ENCODE measurements at regions not wholly inside any gene's neighbourhood (a gene's known extent, or its start where the extent isn't known, plus 50 kb on each side); places are given as distances from the start of the nearest gene placed in this dataset.

DNA sequence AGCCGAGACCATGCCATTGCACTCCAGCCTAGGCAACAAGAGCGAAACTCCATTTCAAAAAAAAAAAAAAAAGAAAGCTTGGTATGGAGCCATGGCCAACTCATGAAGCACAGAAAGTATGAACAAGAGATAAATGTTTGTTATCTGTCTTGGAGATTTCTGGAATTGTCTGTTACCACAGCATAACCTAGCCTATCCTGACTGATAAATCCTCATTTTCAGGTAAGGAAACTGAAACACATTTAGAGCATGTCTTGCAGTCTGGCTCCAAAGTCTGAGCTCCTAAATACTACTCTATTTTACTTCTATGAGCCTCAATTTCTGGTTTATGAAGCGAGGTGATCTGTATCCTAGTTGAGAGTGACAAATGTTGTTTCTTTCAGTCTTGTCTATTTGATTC is 68.3 kb upstream of the SLC44A1 start:
- no TSS peak for BruUV-seq (replicated peaks)
- intact Hi-C loops (cut with micrococcal nuclease; ENCODE audit: unreplicated experiment): no loop called here
- H3K36me3 Mint-ChIP-seq (ENCODE audit: insufficient read depth, unreplicated experiment): no peaks in the 10 kb centered on the region
- H3K27ac Mint-ChIP-seq (ENCODE audit: unreplicated experiment): no peak overlapping the region
- no peaks in the 10 kb centered on the region for H3K27me3 Mint-ChIP-seq (ENCODE audit: unreplicated experiment)
- H3K4me1 Mint-ChIP-seq (ENCODE audit: low read depth, unreplicated experiment): no peaks in the 10 kb centered on the region
- CTCF ChIA-PET: no interaction called here
- no peaks in the 10 kb centered on the region for H3K9me3 Mint-ChIP-seq (ENCODE audit: low read depth, unreplicated experiment)
- no peak for DNase-seq
- no peak overlapping the region for H3K4me3 Mint-ChIP-seq (ENCODE audit: low read depth, unreplicated experiment)
- no peak for TF ChIP-seq CTCF (IDR thresholded peaks at IDR 0.05; ENCODE audit: unreplicated experiment)

- TF ChIP-seq CTCF (IDR thresholded peaks at IDR 0.05; ENCODE audit: unreplicated experiment): no peak
- DNase-seq: no peak
- CTCF ChIA-PET: no interaction called here
- Mint-ChIP-seq H3K4me1 (ENCODE audit: low read depth, unreplicated experiment) (no peaks in the 10 kb centered on the region), H3K27me3 (ENCODE audit: unreplicated experiment) (no peaks in the 10 kb centered on the region), H3K27ac (ENCODE audit: unreplicated experiment) (no peak overlapping the region), H3K9me3 (ENCODE audit: low read depth, unreplicated experiment) (no peaks in the 10 kb centered on the region), H3K36me3 (ENCODE audit: insufficient read depth, unreplicated experiment) (no peaks in the 10 kb centered on the region), H3K4me3 (ENCODE audit: low read depth, unreplicated experiment) (no peak overlapping the region)
- no TSS peak for BruUV-seq (replicated peaks)
- intact Hi-C loops (cut with micrococcal nuclease; ENCODE audit: unreplicated experiment): no loop called here
Measured at GRCh38 chr9:105178076-105178475, 66.4 kb upstream of the SLC44A1 start.

- no TSS peak for BruUV-seq (replicated peaks)
- no peaks in the 10 kb centered on the region for H3K36me3 Mint-ChIP-seq (ENCODE audit: insufficient read depth, unreplicated experiment)
- H3K27me3 Mint-ChIP-seq (ENCODE audit: unreplicated experiment): no peaks in the 10 kb centered on the region
- intact Hi-C loops (cut with micrococcal nuclease; ENCODE audit: unreplicated experiment): no loop called here
- no peaks in the 10 kb centered on the region for H3K9me3 Mint-ChIP-seq (ENCODE audit: low read depth, unreplicated experiment)
- no peak for TF ChIP-seq CTCF (IDR thresholded peaks at IDR 0.05; ENCODE audit: unreplicated experiment)
- H3K4me3 Mint-ChIP-seq (ENCODE audit: low read depth, unreplicated experiment): no peak overlapping the region
- peak overlapping the region; percentile 73 for H3K27ac Mint-ChIP-seq (ENCODE audit: unreplicated experiment)
- CTCF ChIA-PET: interaction anchor here (0.7 kb wide), 1 partner anchor 203 kb away, joined by 3 read pairs; no protein-coding TSS in a partner anchor
- DNase-seq: peak; percentile 13
- peaks cover 14% of the 10 kb centered on the region for H3K4me1 Mint-ChIP-seq (ENCODE audit: low read depth, unreplicated experiment)
Measured at GRCh38 chr9:105187781-105188180, 56.7 kb upstream of the SLC44A1 start.

GRCh38 chr9:105188746-105189145 is 55.7 kb upstream of the SLC44A1 start:
- no peaks in the 10 kb centered on the region for H3K27me3 Mint-ChIP-seq (ENCODE audit: unreplicated experiment)
- H3K36me3 Mint-ChIP-seq (ENCODE audit: insufficient read depth, unreplicated experiment): no peaks in the 10 kb centered on the region
- H3K4me1 Mint-ChIP-seq (ENCODE audit: low read depth, unreplicated experiment): peaks cover 14% of the 10 kb centered on the region
- no peak for DNase-seq
- TF ChIP-seq CTCF (IDR thresholded peaks at IDR 0.05; ENCODE audit: unreplicated experiment): no peak
- CTCF ChIA-PET: no interaction called here
- H3K9me3 Mint-ChIP-seq (ENCODE audit: low read depth, unreplicated experiment): no peaks in the 10 kb centered on the region
- H3K4me3 Mint-ChIP-seq (ENCODE audit: low read depth, unreplicated experiment): no peak overlapping the region
- no TSS peak for BruUV-seq (replicated peaks)
- no peak overlapping the region for H3K27ac Mint-ChIP-seq (ENCODE audit: unreplicated experiment)
- intact Hi-C loops (cut with micrococcal nuclease; ENCODE audit: unreplicated experiment): no loop called here
